SU-DHL-6 (cell line): ENCODE measurements at regions not wholly inside any gene's neighbourhood (a gene's known extent, or its start where the extent isn't known, plus 50 kb on each side); places are given as distances from the start of the nearest gene placed in this dataset.

Experiments
- H2AFZ ChIP-seq: fragments of 200-600 bp; sonication (generic); 2 replicates; pipeline ENCODE4 v1.6.1; 2014; ENCODE audit warnings: low read depth, mild to moderate bottlenecking, moderate library complexity, mixed read lengths, antibody characterized with exemption, low read length; ENCODE audit not compliant: severe bottlenecking
- H3F3A ChIP-seq: fragments of 200-600 bp; shearing (Covaris generic); 2 replicates; pipeline ENCODE4 v1.6.0; 2016; ENCODE audit warnings: antibody characterized with exemption, mild to moderate bottlenecking; ENCODE audit not compliant: insufficient read depth
- H3K27ac ChIP-seq: fragments of 200-600 bp; sonication (generic); 2 replicates; pipeline ENCODE4 v1.5.1; 2016; ENCODE audit warnings: low read depth, mild to moderate bottlenecking, low read length, moderate library complexity, mixed read lengths
- H3K27me3 ChIP-seq: fragments of 200-600 bp; sonication (generic), shearing (Covaris generic); 2 replicates; pipeline ENCODE4 v1.6.0; 2014; ENCODE audit warnings: mild to moderate bottlenecking, low read length
- H3K36me3 ChIP-seq: fragments of 200-600 bp; sonication (generic); 2 replicates; pipeline ENCODE4 v1.6.1; 2014; ENCODE audit warnings: mild to moderate bottlenecking, low read length, mixed read lengths
- H3K4me2 ChIP-seq: fragments of 300-600, 200-600 bp; shearing (Covaris generic), sonication (generic); 2 replicates; pipeline ENCODE4 v1.6.0; 2014; ENCODE audit warnings: low read length, low read depth, mild to moderate bottlenecking; ENCODE audit not compliant: poor library complexity, severe bottlenecking
- H3K4me3 ChIP-seq: fragments of 200-600 bp; sonication (generic); 2 replicates; pipeline ENCODE4 v1.5.1; 2014; ENCODE audit warnings: antibody characterized with exemption, low read length, mild to moderate bottlenecking, mixed read lengths; ENCODE audit not compliant: insufficient read depth, poor library complexity, severe bottlenecking
- H3K79me2 ChIP-seq: fragments of 200-600 bp; sonication (generic); 2 replicates; pipeline ENCODE4 v1.6.1; 2014; ENCODE audit warnings: mild to moderate bottlenecking, low read length, moderate library complexity; ENCODE audit not compliant: insufficient read depth
- H3K9ac ChIP-seq: fragments of 200-600 bp; sonication (generic); 2 replicates; pipeline ENCODE4 v1.7.0; 2014; ENCODE audit warnings: mild to moderate bottlenecking, low read length
- H3K9me2 ChIP-seq: fragments of 200-600 bp; sonication (generic); replicated peaks from 2 replicates; pipeline ENCODE4 v1.6.1; 2014; ENCODE audit warnings: low read length; ENCODE audit not compliant: insufficient read depth
- H3K9me3 ChIP-seq: fragments of 200-600 bp; sonication (generic); 2 replicates; pipeline ENCODE4 v1.6.1; 2014; ENCODE audit warnings: low read length, mixed read lengths; ENCODE audit not compliant: insufficient read depth
- H4K20me1 ChIP-seq: fragments of 200-600 bp; sonication (generic); 2 replicates; pipeline ENCODE4 v1.6.1; 2014; ENCODE audit warnings: low read depth, mild to moderate bottlenecking, antibody characterized with exemption, low read length, moderate library complexity, mixed read lengths
- CTCF ChIP-seq: fragments of 200-600 bp; sonication (generic); IDR thresholded peaks from one replicate; pipeline ENCODE4 v1.5.1; 2017; ENCODE audit warnings: antibody characterized with exemption, mild to moderate bottlenecking, low read length, moderate library complexity; ENCODE audit not compliant: insufficient read depth, poor library complexity, severe bottlenecking
- EZH2phosphoT487 ChIP-seq: fragments of 200-600 bp; sonication (generic), shearing (Covaris generic); conservative IDR thresholded peaks from 2 replicates; pipeline ENCODE4 v1.6.1; 2018; ENCODE audit warnings: mild to moderate bottlenecking, antibody characterized with exemption, low read length, moderate library complexity, mixed read lengths

- Histone ChIP-seq H3K27ac (no peak overlapping the region), H3K9me3 (no peaks in the 10 kb centered on the region), H3K4me3 (no peak overlapping the region), H3K79me2 (no peaks in the 10 kb centered on the region), H2AFZ (no peak overlapping the region), H3K27me3 (no peaks in the 10 kb centered on the region), H3K36me3 (no peaks in the 10 kb centered on the region), H3K9ac (no peak overlapping the region), H3K9me2 (no peaks in the 10 kb centered on the region), H3K4me2 (no peak overlapping the region), H3F3A (no peaks in the 10 kb centered on the region), H4K20me1 (no peaks in the 10 kb centered on the region)
- no peak for TF ChIP-seq EZH2phosphoT487
- TF ChIP-seq CTCF: no peak
These were observed 546.4 kb downstream of the RAPGEF2 start for GRCh38 chr4:159649237-159649636.

DNA sequence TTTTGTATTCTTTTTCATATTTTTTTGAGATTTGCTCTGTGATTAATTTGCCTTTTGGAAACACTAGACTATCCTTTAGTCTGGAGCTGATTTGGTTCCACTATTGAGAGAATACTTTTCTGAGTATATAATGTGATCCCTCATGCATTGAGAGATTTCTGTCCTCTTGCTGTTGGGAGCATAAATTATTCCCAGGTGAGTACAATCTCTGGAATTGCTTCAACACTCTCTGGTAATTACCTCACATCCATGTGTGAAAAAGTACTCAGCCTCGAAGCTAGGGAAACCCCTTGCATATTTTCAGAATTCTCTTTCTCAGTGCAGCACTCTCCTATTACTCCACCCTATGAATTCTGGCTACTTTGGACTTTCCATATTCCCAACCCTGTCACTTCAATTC is 550.0 kb downstream of the RAPGEF2 start:
- H3K27ac ChIP-seq: no peak overlapping the region

GRCh38 chr4:159655547-159655946 is 552.7 kb downstream of the RAPGEF2 start:
- TF ChIP-seq EZH2phosphoT487: no peak
- no peak for TF ChIP-seq CTCF
- no peaks in the 10 kb centered on the region for H3K27me3 ChIP-seq
- no peaks in the 10 kb centered on the region for H3K9me2 ChIP-seq
- H3K27ac ChIP-seq: no peak overlapping the region
- H3F3A ChIP-seq: no peaks in the 10 kb centered on the region
- H3K9me3 ChIP-seq: no peaks in the 10 kb centered on the region
- H4K20me1 ChIP-seq: no peaks in the 10 kb centered on the region; the same call in 1 of the 2 replicates
- no peak overlapping the region for H2AFZ ChIP-seq
- H3K79me2 ChIP-seq: no peaks in the 10 kb centered on the region
- H3K4me3 ChIP-seq: no peak overlapping the region
- H3K4me2 ChIP-seq: no peak overlapping the region
- no peak overlapping the region for H3K9ac ChIP-seq
- H3K36me3 ChIP-seq: no peaks in the 10 kb centered on the region

More for the DNA sequence above, 550.0 kb downstream of the RAPGEF2 start:
- TF ChIP-seq CTCF (no peak), EZH2phosphoT487 (no peak)
- Histone ChIP-seq H3K36me3 (no peaks in the 10 kb centered on the region), H3K4me3 (no peak overlapping the region), H3K4me2 (no peak overlapping the region), H2AFZ (no peak overlapping the region), H3F3A (no peaks in the 10 kb centered on the region), H3K9me2 (no peaks in the 10 kb centered on the region), H3K9ac (no peak overlapping the region), H3K27me3 (no peaks in the 10 kb centered on the region), H3K9me3 (no peaks in the 10 kb centered on the region), H4K20me1 (no peaks in the 10 kb centered on the region; the same call in 1 of the 2 replicates), H3K79me2 (no peaks in the 10 kb centered on the region)
